Left renal cortex interstitium (tissue), 4 donors: ENCODE measurements at regions not wholly inside any gene's neighbourhood (a gene's known extent, or its start where the extent isn't known, plus 50 kb on each side); places are given as distances from the start of the nearest gene placed in this dataset.
A peak's percentile ranks its signal among the peaks of the same experiment; 100 is the strongest.
"Not testable (repeated sequence)": the region's sequence is repeated elsewhere in the genome, so short reads cannot be mapped to it uniquely, and the experiment has no call there.

Source experiments
- DNase-seq, 4 donors: peaks; one replicate each; pipeline ENCODE4 v3.0.0-alpha.2; 2013; ENCODE audit warnings: low read depth in 4 of 4, low spot score in 2 of 4, missing footprints in 1 of 4

DNA sequence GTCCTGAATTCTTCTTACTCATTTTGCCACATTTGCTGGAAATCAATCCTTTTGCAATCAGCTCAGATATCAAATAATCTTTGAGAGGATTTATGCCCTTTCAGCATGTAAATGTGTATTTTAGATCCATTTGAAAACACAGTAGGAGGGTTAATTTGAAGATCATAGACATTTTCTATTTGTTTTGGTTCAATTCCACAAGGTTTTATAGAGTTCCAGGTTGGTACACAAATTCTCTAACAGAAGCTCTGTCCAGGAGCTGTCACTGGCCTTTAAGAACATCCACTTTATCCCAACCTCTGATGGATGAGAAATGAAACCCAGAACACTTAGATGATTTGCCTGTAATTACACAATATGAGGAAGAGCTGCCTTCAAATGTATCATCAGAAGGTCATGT lies 157.3 kb upstream of the CHAC2 start:
- DNase-seq: no peak

DNA sequence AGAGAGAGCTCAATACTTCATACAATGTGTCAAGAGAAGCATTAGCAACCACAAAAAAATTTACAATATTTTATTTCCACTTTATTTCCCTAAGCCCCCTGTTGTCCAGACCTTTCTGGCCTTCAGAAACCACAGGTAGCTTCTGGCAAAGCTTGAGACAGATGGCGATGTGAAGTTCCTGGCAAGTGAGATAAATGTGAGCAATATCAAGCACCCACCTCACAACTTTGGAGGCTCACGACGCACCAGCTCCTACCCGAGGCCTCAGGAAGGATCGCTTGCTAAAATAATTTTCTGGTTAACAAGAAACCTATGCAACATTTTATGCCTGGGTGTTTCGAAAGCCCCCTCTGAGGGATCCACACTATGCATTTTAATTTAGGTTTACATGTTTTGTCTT lies 158.1 kb upstream of the CHAC2 start:
- DNase-seq: no peak

DNA sequence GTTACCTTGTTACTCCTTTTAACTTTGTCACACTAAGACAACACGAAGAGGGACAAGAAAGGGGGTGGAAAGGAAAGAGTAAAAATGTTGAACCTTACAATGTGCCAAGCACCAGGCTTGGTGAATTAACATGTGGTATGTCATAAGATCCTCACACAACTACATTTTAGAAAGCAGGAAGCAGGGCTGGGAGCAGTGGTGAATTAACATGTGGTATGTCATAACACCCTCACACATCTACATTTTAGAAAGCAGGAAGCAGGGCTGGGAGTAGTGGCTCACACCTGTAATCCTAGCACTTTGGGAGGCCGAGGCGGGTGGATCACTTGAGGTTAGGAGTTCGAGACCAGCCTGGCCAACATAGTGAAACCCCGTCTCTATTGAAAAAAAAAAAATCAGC lies 159.3 kb upstream of the CHAC2 start:
- DNase-seq: no peak

DNA sequence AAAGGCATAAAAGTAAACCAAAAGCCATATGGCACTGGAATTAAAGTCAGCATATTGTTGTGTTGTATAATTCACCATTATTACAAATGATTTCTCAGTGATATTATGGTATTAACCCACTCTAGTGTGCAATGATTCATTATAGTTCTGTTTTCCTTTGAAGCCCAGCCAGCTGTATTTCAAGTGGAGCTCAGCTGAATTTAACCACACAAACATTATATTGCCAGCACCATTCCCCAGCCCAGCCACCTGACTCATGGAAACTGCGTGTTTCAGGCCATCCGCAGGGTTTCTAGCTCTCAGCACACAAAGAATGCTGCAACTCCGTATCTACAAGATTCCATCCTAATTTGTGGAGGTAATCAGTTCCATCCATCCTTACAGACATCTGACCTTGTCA lies 166.8 kb upstream of the CHAC2 start:
- no peak for DNase-seq

DNA sequence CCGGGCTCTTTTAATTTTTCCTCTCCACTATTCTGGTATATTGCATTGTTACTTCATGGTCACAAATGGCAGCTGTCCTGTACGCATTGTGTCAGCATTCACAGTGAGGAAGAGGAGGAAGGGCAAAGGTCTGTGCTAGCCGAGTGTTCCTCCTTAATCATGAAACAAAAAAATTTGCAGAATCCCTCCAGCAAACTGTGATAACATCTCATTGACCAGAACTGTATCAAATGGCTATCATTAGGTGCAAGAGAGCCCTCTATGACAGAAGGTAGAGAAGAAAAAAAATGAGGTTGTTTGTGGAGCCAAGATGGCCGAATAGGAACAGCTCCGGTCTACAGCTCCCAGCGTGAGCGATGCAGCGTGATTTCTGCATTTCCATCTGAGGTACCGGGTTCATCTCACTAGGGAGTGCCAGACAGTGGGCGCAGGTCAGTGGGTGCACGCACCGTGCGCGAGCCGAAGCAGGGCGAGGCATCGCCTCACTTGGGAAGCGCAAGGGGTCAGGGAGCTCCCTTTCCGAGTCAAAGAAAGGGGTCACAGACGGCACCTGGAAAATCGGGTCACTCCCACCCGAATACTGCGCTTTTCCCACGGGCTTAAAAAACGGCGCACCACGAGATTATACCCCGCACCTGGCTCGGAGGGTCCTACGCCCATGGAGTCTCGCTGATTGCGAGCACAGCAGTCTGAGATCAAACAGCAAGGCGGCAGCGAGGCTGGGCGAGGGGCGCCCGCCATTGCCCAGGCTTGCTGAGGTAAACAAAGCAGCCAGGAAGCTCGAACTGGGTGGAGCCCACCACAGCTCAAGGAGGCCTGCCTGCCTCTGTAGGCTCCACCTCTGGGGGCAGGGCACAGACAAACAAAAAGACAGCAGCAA lies 180.6 kb upstream of the CHAC2 start:
- not testable (repeated sequence) for DNase-seq

DNA sequence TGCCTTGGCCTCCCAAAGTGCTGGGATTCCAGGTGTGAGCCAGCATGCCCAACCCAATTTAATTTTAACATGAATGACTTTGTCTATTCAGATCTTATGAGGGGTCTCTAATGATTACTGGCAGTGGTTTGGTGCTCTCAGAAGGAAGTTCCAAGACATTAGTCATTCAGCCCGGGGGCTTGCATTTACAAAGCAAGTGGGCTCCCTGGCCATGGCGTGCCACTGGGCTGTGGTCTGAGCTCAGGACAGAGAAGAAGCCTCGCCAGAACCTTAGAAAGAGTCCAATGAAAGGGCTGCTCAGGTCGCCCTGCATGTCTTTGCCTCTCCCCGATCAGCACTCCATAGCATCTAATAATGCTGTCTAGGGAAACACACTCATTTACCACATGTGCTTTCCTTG lies 182.6 kb upstream of the CHAC2 start:
- DNase-seq: no peak

DNA sequence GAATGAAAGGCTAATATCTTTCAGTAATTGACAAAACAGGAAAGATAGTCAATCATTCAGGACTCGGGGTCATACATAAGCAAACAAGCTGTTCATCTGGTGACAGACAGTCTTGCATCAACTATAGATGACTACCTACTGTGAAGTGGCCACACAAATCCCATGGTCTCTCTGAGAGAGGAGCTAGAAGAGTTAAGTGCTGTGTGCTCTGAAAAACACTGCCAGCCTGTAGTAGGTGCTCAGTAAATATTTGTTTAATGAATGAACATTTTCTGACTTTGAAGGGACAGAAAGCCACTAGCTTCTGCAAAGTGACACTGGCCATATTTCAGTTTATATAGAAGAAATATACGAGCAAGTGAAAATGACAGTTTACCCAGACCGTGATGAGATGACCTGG lies 184.0 kb upstream of the CHAC2 start:
- no peak for DNase-seq

DNA sequence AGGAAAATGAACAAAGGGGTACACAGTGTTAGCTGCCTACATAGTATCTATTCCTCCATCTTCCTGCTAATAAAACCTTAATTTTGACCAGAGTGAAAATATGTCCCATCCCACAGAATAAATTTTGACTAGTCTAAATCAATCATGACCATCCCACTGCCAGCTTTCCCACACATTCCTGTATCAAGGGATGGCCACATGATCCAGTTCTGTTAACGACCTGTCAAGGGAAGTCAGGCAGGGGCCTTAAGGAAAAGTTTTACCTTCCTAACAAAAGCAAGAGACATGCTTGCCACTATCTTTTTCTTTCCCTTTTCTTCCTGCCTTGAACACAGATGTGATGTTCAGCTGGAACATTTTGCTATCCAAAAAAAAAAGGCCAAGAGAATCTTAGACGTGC lies 185.0 kb upstream of the CHAC2 start:
- DNase-seq: no peak

DNA sequence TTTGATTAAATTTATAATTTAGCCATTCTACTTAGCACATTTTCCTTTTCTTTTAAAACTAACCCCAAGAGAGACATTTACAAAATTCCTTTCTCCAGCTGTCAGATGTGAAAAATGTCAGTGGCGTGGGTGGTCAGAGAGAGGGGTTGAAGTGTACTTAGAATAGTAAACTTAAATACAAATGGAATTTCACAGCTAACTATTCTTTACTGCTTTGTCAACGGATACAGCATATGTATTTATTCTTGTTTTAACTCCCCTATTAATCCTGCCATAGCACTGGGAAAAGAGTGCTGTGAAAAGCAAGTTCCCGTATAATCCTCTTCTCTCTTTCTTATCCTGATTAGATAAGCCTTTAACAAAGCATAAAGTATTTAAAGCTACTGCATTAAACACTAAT lies 191.4 kb upstream of the CHAC2 start:
- peak in 1 of 4 donors; percentile 25 for DNase-seq

DNA sequence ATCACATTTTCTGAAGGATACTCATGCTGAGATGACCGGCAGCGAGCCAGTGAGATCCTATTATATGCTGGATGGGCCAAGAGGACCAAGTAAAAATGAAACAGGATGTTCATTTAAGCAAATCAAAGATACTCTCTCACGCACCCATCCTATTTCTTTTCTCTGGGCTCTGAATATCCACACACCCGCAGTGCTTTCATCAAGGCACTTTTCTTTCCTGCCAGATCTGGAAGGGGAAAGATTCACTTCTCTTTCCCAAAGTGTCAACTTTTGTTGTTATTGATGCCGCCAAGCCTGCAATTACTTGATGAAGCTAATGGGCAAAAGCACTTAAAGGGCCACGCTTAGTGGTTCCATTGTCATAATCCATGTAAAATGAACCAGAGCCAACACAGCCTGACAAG lies 191.9 kb upstream of the CHAC2 start:
- DNase-seq: peak in 1 of 4 donors; percentile 34

DNA sequence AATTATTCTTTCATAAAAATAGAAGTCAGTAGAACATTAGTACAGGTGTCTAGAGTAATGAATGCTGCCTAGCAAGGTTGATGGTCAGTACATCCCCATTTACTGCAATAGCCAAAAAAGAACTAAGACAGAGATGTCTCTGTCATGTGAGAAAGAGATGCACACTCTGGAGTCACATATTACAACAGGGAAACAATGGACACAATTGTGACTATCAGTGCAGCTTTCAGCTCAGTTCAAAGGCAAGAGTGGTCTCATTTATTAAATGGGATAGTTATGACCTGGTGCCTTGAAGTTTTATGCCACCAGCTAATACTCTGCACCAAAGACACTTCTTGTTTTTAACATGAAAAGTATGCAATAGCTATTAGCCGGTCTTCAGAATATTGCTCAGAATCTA lies 194.9 kb upstream of the CHAC2 start:
- DNase-seq: no peak

DNA sequence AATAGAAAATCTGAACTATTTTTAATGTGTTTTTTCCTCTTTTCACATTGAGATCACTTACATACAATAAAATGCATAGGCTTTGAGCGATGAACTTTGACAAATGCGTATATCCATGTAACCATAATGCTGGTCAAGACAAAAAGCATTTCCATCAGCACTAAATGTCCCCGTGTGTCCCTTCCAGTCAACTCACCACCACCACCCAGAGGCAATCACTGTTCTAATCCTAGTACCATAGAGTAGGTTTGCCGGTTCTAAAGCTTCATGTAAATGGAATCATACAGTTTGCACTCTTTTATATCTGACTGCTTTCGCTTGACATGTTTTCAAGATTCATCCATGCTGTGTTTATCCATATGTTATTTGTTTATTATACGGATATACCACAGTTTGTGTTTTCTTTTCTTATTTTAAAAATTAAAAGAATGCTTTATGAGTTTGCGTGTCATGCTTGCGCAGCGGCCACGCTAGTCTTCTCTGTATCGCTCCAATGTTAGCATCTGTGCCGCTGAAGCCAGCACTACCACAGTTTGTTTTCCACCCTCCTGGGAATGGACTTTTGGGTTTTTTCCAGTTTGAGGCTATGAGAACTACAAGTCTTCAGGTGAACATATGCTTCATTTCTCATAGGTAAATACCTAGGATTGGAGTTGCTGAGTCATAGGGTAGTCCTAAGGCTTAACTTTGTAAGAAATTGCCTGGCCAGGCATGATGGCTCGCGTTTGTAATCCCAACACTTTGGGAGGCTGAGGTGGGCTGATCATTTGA lies 197.5 kb upstream of the CHAC2 start:
- no peak for DNase-seq

DNA sequence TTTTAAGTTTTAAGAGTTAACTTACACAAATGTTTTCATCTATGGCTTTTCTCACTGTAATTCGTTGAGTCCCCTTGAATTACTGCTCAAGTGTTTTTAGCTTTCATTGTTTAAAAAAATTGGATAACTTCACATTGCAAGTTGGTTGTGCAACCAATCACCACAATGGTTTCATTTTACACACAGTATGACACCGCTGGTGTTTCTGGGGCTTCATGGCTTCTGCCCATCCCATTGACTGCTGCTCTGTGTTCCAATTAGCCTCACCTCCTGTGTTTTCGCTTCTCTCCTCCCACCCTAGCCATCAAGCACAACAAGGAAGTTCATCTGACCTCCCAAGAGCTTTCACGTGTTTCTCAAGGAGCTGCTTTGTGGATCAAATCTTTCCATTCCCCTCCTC lies 199.1 kb upstream of the CHAC2 start:
- no peak for DNase-seq

DNA sequence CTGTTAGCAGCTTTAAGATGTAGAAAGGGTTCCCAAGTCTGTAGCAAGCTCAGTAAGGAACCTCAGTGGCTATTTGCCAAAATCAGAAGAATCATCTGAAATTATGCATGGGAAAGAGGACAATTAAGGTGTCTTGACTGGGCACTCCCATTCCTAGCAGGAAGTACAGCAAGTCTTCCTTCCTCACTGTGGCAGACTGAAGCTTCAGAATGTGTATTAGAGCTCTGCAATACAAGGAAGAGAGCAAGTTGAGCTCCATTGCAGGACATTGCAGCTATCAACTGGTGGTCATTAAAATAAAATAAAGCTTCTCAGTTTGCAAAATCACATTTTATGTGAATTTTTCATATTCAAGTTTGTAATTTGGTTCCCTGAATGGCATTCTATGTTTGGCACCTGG lies 200.5 kb upstream of the CHAC2 start:
- no peak for DNase-seq

DNA sequence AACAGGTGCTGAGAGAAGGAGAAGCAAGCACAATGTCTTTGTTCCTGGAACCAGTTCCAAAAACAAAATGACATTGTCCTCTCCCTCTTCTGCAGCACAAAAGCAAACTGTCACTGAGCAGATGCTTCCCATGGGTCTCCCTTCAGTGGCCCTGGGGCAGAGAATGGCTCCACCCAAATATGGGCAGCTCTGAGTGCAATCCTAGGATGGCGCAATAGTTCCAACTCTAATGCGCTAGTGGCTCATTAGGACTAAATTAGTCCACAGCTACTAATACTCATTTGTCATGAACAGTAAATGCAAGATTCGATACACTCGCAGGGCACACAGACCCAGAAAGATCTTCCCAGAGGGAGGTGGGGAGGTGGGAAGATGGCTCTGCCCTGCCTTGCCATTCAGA lies 205.2 kb upstream of the CHAC2 start:
- no peak for DNase-seq

DNA sequence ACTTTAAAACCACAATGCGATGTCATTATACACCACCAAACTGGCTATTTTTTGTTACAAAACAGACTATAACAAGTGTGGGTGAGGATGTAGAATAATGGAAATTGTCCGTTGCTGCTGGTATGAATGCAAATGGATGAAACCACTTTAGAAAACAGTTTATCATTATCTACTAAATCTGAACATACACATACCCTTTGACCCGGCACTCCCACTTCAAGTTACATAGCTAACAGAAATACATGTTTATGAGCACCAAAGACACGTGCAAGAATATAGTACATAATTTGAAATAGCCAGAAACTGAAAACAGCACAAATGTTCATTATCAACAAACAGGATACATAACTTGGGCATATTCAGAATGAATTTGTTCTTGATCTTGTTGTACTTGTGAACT lies 206.4 kb upstream of the CHAC2 start:
- no peak for DNase-seq

DNA sequence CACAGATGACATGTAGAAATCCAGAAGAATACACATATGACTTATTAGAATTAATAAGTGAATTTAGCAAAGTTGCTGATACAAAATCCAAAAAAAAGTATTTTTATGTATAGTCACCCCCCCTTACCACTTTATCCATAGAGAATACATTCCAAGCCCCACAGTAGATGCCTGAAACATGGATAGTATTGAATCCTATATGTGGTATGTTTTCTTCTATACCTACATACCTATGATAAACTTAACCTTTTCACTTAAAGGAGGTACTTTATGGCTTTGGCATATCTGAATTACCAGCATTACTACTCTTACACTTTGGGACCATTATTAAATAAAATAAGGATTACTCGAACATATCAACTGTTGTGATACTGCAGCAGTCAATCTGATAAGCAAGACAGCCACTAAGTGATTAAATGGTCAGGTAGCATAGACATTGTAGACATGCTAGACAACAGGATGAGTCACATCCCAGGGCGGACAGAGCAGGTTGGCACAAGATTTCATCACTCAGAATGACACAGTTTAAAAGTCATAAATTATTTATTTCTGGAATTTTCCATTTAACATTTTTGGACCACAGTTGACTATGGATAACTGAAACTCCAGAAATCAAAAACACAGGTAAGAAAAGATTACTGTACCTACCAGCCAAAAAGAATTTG lies 208.2 kb upstream of the CHAC2 start:
- DNase-seq: no peak

DNA sequence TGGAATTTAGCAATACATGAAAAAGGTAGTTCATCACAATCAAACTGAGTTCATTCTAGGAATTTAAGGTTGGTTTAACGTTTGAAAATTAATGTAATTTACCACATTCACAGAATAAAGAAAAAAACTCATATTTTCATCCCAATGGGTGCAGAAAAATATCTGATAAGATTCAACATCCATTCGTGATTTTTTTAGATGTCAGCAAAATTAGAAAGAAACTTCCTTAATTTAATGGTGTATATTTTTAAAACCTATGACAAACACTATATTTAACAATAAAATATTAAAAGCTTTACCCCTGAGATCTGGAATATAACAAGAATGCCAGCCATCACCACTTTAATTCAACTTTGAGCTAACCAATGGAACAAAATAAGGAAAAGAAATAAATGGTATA lies 208.7 kb upstream of the CHAC2 start:
- DNase-seq: no peak

DNA sequence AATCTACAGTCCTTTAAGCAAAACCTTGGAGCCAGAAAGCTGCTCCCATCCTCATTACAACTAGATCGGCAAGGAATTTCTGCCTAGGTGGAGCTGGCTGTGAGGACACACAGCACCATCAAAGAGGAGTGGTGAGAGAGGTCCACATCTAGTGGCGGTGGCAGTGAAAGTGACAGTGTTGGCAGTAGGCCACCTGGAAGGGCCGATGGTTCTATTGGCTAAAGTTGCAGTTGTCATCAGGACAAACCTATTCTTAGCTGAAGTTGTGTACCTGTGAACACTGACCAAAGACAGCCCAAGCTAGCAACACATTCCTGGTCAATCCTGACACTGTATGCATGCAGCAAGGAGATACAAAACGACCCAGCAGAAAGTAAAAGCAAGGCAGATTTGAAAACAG lies 218.1 kb upstream of the CHAC2 start:
- no peak for DNase-seq

DNA sequence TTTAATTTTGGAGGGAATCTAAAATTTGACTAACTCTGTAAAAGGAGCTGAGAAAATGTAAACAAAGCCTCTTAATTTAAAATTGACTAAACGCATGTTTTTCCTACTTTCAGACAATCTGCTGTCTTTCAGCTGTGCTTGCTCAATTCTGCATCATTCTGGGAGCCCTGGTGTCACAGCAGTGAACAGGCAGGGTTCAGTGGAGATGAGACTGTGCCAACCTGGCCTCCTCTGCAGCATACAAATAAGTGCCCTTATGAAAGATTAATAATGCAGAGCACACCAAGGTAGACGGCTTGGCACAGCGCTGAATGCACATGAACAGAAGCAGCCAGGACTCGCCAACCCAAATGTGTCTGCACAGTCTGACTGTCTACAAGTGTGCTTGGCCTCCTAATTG lies 222.0 kb upstream of the CHAC2 start:
- DNase-seq: no peak

DNA sequence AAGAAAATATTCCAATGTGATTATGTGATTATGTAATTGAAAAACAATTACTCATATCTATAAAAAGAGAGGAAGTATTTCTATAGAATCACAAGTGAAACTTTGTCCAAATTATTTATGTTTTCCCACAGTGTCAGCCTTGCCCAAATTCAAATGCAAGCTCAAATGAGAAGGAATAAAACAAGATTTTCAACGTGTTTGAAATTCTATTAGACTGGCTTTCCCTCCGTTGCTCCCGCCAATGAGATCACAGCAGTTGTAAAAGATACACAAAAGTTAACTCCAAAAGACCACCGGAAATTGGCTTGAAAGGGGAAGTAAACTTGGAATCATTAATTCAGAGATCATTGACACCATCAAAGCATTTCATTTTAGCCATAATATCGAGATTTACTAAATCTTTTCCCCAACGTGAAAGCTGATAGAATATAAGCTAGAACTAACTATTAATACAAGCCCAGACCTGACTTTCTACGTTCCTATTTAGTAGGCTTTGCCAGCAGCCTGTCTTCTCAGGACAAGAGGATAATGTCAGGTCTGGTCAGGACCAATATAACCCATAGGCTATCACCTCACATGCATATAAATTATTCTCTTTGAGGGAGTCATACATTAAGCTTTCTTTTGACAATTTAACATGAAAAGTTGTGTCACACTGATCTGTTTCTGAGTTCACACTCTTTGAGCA lies 222.6 kb upstream of the CHAC2 start:
- DNase-seq: no peak
